SW 1271 (cell line): ENCODE measurements at regions not wholly inside any gene's neighbourhood (a gene's known extent, or its start where the extent isn't known, plus 50 kb on each side); places are given as distances from the start of the nearest gene placed in this dataset.
"Not testable (repeated sequence)": the region's sequence is repeated elsewhere in the genome, so short reads cannot be mapped to it uniquely, and the experiment has no call there.

Source experiments
- DNase-seq, 2 experiments: peaks; one replicate each; lab custom pipeline; 2025; lab: John Stamatoyannopoulos, UW

- DNase-seq, result no peak
Observed at GRCh38 chr7:149633976-149634945, 136.7 kb upstream of the ZNF746 start.

- not testable (repeated sequence) for DNase-seq
Observed at GRCh38 chr7:149628361-149629149, 130.9 kb upstream of the ZNF746 start.

- DNase-seq, result no peak
Observed at GRCh38 chr7:149627911-149628310, 130.3 kb upstream of the ZNF746 start.

GRCh38 chr7:149626972-149627371 lies 129.4 kb upstream of the ZNF746 start:
- DNase-seq, result no peak

GRCh38 chr7:149625947-149626392 lies 128.4 kb upstream of the ZNF746 start:
- DNase-seq, result no peak

- DNase-seq, result peak in 1 of 2 experiments; percentile 36
Observed at GRCh38 chr7:149625340-149625946, 127.8 kb upstream of the ZNF746 start.

GRCh38 chr7:149624419-149625339 lies 127.1 kb upstream of the ZNF746 start:
- peak; percentile 75 to 83 for DNase-seq

- DNase-seq, result no peak
Observed at GRCh38 chr7:149624006-149624405, 126.4 kb upstream of the ZNF746 start.

- DNase-seq, result not testable (repeated sequence)
Observed at GRCh38 chr7:149623262-149623997, 125.8 kb upstream of the ZNF746 start.

GRCh38 chr7:149622444-149623210 lies 125.0 kb upstream of the ZNF746 start:
- DNase-seq, result no peak

- DNase-seq, result no peak
Observed at GRCh38 chr7:149621776-149622175, 124.2 kb upstream of the ZNF746 start.

GRCh38 chr7:149620961-149621360 lies 123.4 kb upstream of the ZNF746 start:
- no peak for DNase-seq

- no peak for DNase-seq
Observed at GRCh38 chr7:149616898-149617297, 119.3 kb upstream of the ZNF746 start.

GRCh38 chr7:149615690-149616270 lies 118.2 kb upstream of the ZNF746 start:
- no peak for DNase-seq

- no peak for DNase-seq
Observed at GRCh38 chr7:149610441-149611011, 112.9 kb upstream of the ZNF746 start.

GRCh38 chr7:149608168-149608567 lies 110.6 kb upstream of the ZNF746 start:
- no peak for DNase-seq

- no peak for DNase-seq
Observed at GRCh38 chr7:149607683-149608082, 110.1 kb upstream of the ZNF746 start.

GRCh38 chr7:149606826-149607225 lies 109.2 kb upstream of the ZNF746 start:
- DNase-seq, result no peak

GRCh38 chr7:149605696-149606095 lies 108.1 kb upstream of the ZNF746 start:
- no peak for DNase-seq
